ENCODE measurements at regions not wholly inside any gene's neighbourhood (a gene's known extent, or its start where the extent isn't known, plus 50 kb on each side); places are given as distances from the start of the nearest gene placed in this dataset.

- Histone ChIP-seq H3K36me3 (replicated peaks in 1 of 2; ENCODE audit: control insufficient read depth in 1 of 2, insufficient read depth in 2 of 2, low read length in 2 of 2) (no peaks in the 10 kb centered on the region), H3K4me2 (replicated peaks; ENCODE audit: extremely low read depth, low read length, poor library complexity, severe bottlenecking) (no peak overlapping the region), H3K4me1 (ENCODE audit: control insufficient read depth in 1 of 2, insufficient read depth in 2 of 2, low read length in 2 of 2) (no peaks in the 10 kb centered on the region), H3K27ac (ENCODE audit: low read depth in 1 of 2, low read length in 2 of 2) (no peak overlapping the region), H4K20me1 (ENCODE audit: insufficient read depth, low read length) (no peaks in the 10 kb centered on the region), H3K27me3 (ENCODE audit: control insufficient read depth in 2 of 2, insufficient read depth in 2 of 2, low read length in 2 of 2) (no peaks in the 10 kb centered on the region), H3K4me3 (replicated peaks in 1 of 3; ENCODE audit: low read depth in 2 of 3, low read length in 3 of 3) (no peak overlapping the region), H3K9me3 (replicated peaks in 1 of 2; ENCODE audit: control insufficient read depth in 1 of 2, insufficient read depth in 1 of 2, low read length in 2 of 2) (peaks cover 0 to 9% of the 10 kb centered on the region in 2 donors), H3K79me2 (ENCODE audit: insufficient read depth, low read length) (no peaks in the 10 kb centered on the region), H2AFZ (ENCODE audit: insufficient read depth, low read depth, low read length, poor library complexity, severe bottlenecking) (no peak overlapping the region), H3K9ac (ENCODE audit: insufficient read depth, low read length, poor library complexity, severe bottlenecking) (no peak overlapping the region)
- Mint-ChIP-seq H3K4me1 (no peaks in the 10 kb centered on the region), H3K36me3 (no peaks in the 10 kb centered on the region), H3K4me3 (no peak overlapping the region), H3K27me3 (ENCODE audit: low read depth in 3 of 3) (no peaks in the 10 kb centered on the region), H3K27ac (no peak overlapping the region), H3K9me3 (peaks cover 0 to 6% (median 2%) of the 10 kb centered on the region in 7 donors)
- no peak for TF ChIP-seq CTCF (IDR thresholded peaks at IDR 0.05)
- intact Hi-C loops (cut with micrococcal nuclease) = no loop called here
- WGBS (ENCODE audit: insufficient coverage) = 100% methylated on average over 1 of the region's 7 CpGs
- no peak for DNase-seq
Measured at GRCh38 chr2:194927489-194927888, 729.5 kb upstream of the SLC39A10 start.

DNA sequence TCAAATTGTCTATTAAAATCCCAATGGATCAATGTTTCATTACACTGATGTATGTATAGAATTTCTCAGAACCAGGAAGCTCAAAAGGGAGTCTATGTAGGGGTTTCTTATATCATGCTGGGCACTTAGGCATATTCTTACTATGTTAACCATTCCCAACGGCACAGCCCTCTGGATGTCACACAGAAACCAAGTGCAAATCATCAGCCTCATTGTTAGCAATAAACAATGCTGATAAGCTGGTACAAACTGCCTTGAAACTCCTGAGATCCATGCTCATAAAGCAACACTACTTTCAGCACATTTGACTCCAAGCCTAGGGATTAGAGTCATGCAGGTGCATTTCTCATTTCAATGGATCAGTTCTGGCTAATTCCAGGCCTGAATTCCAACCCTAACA, 730.2 kb upstream of the SLC39A10 start:
- no peaks in the 10 kb centered on the region for H3K27me3 ChIP-seq (ENCODE audit: control insufficient read depth in 2 of 2, insufficient read depth in 2 of 2, low read length in 2 of 2)
- Mint-ChIP-seq H3K4me3 (no peak overlapping the region), H3K9me3 (peaks cover 0 to 6% (median 2%) of the 10 kb centered on the region in 7 donors), H3K27me3 (ENCODE audit: low read depth in 3 of 3) (no peaks in the 10 kb centered on the region), H3K36me3 (no peaks in the 10 kb centered on the region), H3K27ac (no peak overlapping the region), H3K4me1 (no peaks in the 10 kb centered on the region)
- intact Hi-C loops (cut with micrococcal nuclease) = no loop called here
- H3K27ac ChIP-seq (ENCODE audit: low read depth in 1 of 2, low read length in 2 of 2) = no peak overlapping the region
- no peaks in the 10 kb centered on the region for H3K36me3 ChIP-seq (replicated peaks in 1 of 2; ENCODE audit: control insufficient read depth in 1 of 2, insufficient read depth in 2 of 2, low read length in 2 of 2)
- no peaks in the 10 kb centered on the region for H4K20me1 ChIP-seq (ENCODE audit: insufficient read depth, low read length)
- DNase-seq = no peak
- H3K9ac ChIP-seq (ENCODE audit: insufficient read depth, low read length, poor library complexity, severe bottlenecking) = no peak overlapping the region
- H3K4me2 ChIP-seq (replicated peaks; ENCODE audit: extremely low read depth, low read length, poor library complexity, severe bottlenecking) = no peak overlapping the region
- no CpG with 5 or more reads among the region's 1 CpG for WGBS (ENCODE audit: insufficient coverage)
- no peak overlapping the region for H2AFZ ChIP-seq (ENCODE audit: insufficient read depth, low read depth, low read length, poor library complexity, severe bottlenecking)
- H3K79me2 ChIP-seq (ENCODE audit: insufficient read depth, low read length) = no peaks in the 10 kb centered on the region
- peaks cover 0 to 9% of the 10 kb centered on the region in 2 donors for H3K9me3 ChIP-seq (replicated peaks in 1 of 2; ENCODE audit: control insufficient read depth in 1 of 2, insufficient read depth in 1 of 2, low read length in 2 of 2)
- TF ChIP-seq CTCF (IDR thresholded peaks at IDR 0.05) = no peak
- H3K4me3 ChIP-seq (replicated peaks in 1 of 3; ENCODE audit: low read depth in 2 of 3, low read length in 3 of 3) = no peak overlapping the region
- H3K4me1 ChIP-seq (ENCODE audit: control insufficient read depth in 1 of 2, insufficient read depth in 2 of 2, low read length in 2 of 2) = no peaks in the 10 kb centered on the region

Data from CD14-positive monocyte (primary cell).